ENCODE measurements at regions not wholly inside any gene's neighbourhood (a gene's known extent, or its start where the extent isn't known, plus 50 kb on each side); places are given as distances from the start of the nearest gene placed in this dataset.

- Histone ChIP-seq H4K5ac (ENCODE audit: low read depth, low read length) (no peak overlapping the region), H3K4ac (ENCODE audit: low read depth, low read length) (no peak overlapping the region), H3K4me2 (ENCODE audit: low read depth, low read length) (no peak overlapping the region), H2AK5ac (ENCODE audit: low read depth, low read length) (no peak overlapping the region), H2AK9ac (replicated peaks; ENCODE audit: low read depth, low read length, poor library complexity) (no peak overlapping the region), H2BK15ac (ENCODE audit: low read depth, low read length) (no peak overlapping the region), H2BK120ac (ENCODE audit: low read depth, low read length) (no peak overlapping the region), H3K4me3 (ENCODE audit: insufficient read depth, low read depth, low read length) (no peak overlapping the region), H3K27me3 (ENCODE audit: control insufficient read depth, insufficient read depth, low read length) (no peaks in the 10 kb centered on the region), H3K4me1 (ENCODE audit: control insufficient read depth, insufficient read depth, low read length) (no peaks in the 10 kb centered on the region), H2BK20ac (ENCODE audit: low read depth, low read length) (no peak overlapping the region), H4K91ac (ENCODE audit: insufficient read depth, low read depth, low read length) (no peak overlapping the region), H3K36me3 (ENCODE audit: control insufficient read depth, insufficient read depth, low read length) (no peaks in the 10 kb centered on the region), H2BK5ac (ENCODE audit: low read depth, low read length, poor library complexity, severe bottlenecking) (no peak overlapping the region), H3K9me3 (ENCODE audit: control insufficient read depth, insufficient read depth, low read length) (peaks cover 3% of the 10 kb centered on the region; the same call in 1 of the 2 replicates), H3K18ac (ENCODE audit: low read depth, low read length) (no peak overlapping the region), H4K20me1 (ENCODE audit: insufficient read depth, low read length) (no peaks in the 10 kb centered on the region), H3K9me1 (ENCODE audit: insufficient read depth, low read length) (no peaks in the 10 kb centered on the region), H3K23ac (ENCODE audit: low read depth, low read length) (no peak overlapping the region), H3K9ac (ENCODE audit: low read depth, low read length) (no peak overlapping the region), H3K79me1 (ENCODE audit: low read depth in 1 of 2, low read length in 2 of 2) (no peaks in the 10 kb centered on the region), H3K14ac (replicated peaks; ENCODE audit: low read depth, low read length) (no peak overlapping the region), H2AFZ (replicated peaks; ENCODE audit: low read length, poor library complexity) (no peak overlapping the region), H3K27ac (ENCODE audit: insufficient read depth, low read length) (no peak overlapping the region), H4K8ac (ENCODE audit: low read depth in 2 of 2, low read length in 2 of 2) (no peak overlapping the region), H3K56ac (ENCODE audit: extremely low read depth, insufficient read depth, low read length) (no peak overlapping the region)
- ChIA-PET POLR2A (ENCODE audit: unreplicated experiment) (no interaction called here), CTCF (no interaction called here)
- TF ChIP-seq POLR2A (IDR thresholded peaks at IDR 0.05; ENCODE audit: low read depth, low read length) (no peak), SMC3 (IDR thresholded peaks at IDR 0.05; ENCODE audit: low read depth, low read length) (no peak), RFX5 (IDR thresholded peaks at IDR 0.05; ENCODE audit: low read depth, low read length) (no peak), BHLHE40 (IDR thresholded peaks at IDR 0.05; ENCODE audit: low read depth, low read length) (no peak), MAZ (IDR thresholded peaks at IDR 0.05; ENCODE audit: borderline replicate concordance, low read depth, low read length) (no peak), FOS (IDR thresholded peaks at IDR 0.05; ENCODE audit: low read depth, low read length) (no peak), CHD1 (IDR thresholded peaks at IDR 0.05; ENCODE audit: low read depth, low read length) (no peak), RCOR1 (IDR thresholded peaks at IDR 0.05; ENCODE audit: insufficient replicate concordance, low read length) (no peak), NFE2L2 (IDR thresholded peaks at IDR 0.05; ENCODE audit: low read depth, low read length) (no peak), CTCF (conservative IDR thresholded peaks at IDR 0.05; ENCODE audit: low read depth, low read length) (no peak), MXI1 (IDR thresholded peaks at IDR 0.05; ENCODE audit: borderline replicate concordance, low read depth, low read length) (no peak), ELK1 (IDR thresholded peaks at IDR 0.05; ENCODE audit: borderline replicate concordance, low read depth, low read length) (no peak)
- in situ Hi-C loops (cut with MboI; ENCODE audit: low sequenced_read_pairs) (no loop called here), dilution Hi-C loops (cut with HindIII; ENCODE audit: low sequenced_read_pairs, unreplicated experiment) (no loop called here), intact Hi-C loops (cut with micrococcal nuclease) (no loop called here)
- WGBS, 2 experiments (ENCODE audit: extremely low coverage in 2 of 2, insufficient read length in 1 of 2) = no CpG with 5 or more reads among the region's 3 CpGs
- ATAC-seq (ENCODE audit: low read depth) = no peak
- no peak for DNase-seq
- BruUV-seq (replicated peaks) = no TSS peak
Measured at GRCh38 chr4:64166365-64166764, 242.9 kb downstream of the TECRL start.

Data from IMR-90 (cell line).